CD4-positive, alpha-beta T cell treated with Interleukin-17A for 1 hour (primary cell): ENCODE measurements at regions not wholly inside any gene's neighbourhood (a gene's known extent, or its start where the extent isn't known, plus 50 kb on each side); places are given as distances from the start of the nearest gene placed in this dataset.

Experiments used
- DNase-seq: peaks from one replicate; pipeline ENCODE4 v3.0.0-alpha.2; 2020

DNA sequence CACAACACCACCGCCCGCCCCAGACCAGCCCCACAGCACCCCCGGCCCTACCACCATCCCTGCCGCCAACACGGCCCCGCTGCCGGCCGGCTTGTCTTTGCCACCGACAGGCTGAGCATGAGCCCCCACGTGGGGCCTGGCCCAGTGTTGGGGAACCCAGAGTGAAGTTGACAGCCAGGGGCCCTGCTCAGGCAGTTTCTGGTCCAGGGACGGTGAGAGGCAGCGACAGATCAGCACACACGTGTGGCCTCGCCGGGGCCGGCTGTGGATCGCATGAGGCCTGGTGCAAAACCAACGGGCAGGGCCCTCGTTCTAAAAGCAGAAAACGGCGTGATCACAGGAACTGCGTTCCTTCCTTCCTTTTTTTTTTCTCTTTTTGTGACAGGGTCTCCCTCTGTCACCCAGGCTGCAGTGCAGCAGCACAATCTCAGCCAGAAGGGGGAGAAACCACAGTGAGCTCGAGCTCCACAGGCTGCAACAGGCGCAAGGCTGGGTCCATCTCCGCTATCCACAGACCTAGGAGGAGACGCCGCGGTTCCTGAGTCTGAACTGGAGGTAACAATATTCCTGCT, 50.5 kb upstream of the FBRSL1 start:
- DNase-seq = peak; percentile 20

DNA sequence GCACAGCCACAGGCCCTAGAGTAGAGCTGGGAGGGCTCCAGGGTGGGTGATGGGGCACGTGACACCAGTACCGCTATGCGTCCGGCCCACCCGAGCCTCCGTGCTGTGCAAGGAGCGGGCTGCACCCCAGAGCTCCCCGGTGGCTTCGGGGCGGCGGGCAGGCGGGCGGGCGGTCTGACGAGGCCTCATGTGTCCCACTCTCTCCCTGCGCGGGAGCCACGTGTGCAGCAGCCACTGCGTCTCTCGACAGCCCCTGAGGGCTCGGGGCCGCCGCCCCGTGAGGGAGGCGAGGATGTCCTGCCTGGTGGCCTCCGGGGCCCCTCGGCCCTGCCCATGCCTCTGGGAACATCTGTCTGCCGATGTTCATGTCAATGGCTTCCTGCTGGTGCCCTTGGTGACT, 51.2 kb upstream of the FBRSL1 start:
- no peak for DNase-seq

DNA sequence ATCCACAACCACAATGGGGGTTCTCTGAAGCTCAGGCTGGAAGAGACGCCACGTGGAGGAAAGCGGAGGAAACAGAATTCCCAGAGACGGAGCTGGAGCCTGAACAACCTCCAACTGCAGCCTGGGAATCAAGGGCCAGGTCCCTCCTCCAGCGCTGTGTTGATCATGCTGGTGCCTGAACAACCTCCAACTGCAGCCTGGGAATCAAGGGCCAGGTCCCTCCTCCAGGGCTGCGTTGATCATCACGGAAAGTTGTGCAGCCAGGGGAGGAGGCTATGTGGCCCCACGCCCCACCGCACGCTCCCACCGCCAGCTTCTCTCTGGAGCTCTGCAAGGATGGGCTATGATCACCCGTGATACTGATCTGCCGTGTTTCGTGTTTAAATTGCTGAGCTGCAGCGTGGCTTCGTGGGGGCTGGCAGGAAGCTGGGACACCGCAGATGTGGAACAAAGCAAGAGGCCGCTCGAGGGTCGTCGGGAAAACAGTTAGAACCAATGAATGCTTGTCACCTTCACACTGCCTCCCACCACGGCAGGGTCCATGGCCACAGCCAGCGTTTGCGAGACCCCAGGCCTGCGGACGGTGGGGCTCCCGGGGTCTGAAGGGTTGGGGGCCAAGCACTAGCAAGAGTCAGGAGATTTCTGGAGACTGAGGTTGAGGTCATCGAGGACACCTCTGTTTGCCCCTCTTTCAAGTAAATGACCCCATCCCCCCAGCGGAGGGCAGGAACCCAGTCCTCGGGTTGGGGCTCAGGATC, 51.8 kb upstream of the FBRSL1 start:
- no peak for DNase-seq

DNA sequence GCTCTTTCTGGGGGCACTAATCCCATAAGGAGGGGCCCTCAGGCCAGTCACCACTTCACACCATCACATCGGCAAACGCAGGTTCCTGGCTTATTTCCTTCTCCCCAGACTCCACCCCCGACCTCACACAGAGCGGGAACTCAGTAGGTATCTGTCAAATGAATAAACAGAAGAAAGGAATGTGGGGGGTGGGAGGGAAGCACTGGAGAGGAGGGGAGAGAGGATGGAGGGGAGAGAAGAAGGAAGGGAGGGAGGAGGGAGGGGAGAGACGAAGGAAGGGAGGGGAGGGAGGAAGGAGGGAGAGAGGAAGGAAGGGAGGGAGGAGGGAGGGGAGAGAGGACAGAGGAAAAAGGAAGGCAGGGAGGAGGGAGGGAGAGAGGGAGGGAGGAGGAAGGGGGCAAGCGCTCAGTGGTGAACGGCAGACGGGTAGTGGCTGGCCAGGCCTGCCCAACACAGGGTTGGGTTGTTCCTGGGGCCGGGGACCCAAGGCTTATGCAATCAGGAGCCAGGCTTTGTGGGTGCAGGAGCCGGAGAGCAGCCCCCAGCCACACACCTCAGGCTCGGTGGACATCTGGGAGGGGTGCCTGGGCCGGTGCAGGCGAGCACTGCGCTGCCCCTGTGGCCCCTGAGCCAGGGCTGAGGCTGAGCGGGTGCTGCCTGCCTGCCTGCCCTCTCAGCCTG, 52.6 kb upstream of the FBRSL1 start:
- no peak for DNase-seq

DNA sequence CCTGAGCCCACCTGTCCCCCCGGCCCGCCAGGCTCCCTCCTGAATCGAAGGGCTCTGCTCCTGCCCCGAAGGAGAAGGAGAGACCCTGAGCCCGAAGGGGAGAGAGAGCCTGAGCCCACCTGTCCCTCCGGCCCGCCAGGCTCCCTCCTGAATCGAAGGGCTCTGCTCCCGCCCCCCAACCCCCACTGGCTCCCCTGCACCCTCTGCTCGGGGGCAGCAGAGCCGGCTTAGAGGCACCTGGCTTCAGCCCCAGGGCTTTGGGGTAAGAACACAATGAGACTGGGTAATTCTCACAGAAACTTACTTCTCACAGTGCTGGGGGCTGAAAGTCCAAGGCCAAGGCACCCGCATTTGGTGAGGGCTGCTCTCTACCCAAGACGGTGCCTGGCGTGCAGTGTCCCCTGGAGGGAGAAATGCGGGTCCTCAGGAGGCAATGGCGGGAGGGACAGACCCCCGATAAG, 53.1 kb upstream of the FBRSL1 start:
- no peak for DNase-seq

DNA sequence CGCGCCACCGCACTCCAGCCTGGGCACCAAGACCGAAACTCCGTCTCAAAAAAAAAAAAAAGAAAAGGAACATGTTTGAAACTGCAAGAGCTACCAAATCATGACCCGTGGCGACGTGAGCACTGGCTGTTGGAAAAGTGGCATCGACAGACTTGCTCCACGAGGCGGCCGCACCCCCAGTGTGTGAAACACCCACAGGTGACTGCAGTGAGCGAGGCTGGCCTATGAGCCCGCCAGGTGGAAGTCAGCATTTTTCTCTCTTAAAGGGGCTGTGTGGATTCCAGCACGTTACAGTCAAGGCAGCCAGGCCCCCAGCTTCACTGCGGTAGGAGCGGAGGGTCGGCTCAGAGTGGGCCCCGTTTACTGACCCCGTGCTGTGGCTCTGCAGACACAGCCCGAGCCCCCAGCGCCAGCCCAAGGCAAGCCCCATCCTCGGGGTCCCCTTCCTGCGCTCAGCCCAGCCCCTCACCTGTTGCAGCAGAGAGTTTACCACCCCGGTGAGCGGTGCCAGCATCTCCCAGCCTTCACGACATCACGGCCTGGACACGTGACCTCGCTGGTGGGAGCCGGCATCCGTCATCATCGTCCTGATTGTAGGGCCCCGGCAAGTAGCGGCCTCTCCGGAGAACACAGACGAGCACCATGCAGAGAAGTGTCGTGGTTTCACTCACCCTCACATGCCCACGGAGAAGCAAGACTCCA, 54.3 kb upstream of the FBRSL1 start:
- no peak for DNase-seq

DNA sequence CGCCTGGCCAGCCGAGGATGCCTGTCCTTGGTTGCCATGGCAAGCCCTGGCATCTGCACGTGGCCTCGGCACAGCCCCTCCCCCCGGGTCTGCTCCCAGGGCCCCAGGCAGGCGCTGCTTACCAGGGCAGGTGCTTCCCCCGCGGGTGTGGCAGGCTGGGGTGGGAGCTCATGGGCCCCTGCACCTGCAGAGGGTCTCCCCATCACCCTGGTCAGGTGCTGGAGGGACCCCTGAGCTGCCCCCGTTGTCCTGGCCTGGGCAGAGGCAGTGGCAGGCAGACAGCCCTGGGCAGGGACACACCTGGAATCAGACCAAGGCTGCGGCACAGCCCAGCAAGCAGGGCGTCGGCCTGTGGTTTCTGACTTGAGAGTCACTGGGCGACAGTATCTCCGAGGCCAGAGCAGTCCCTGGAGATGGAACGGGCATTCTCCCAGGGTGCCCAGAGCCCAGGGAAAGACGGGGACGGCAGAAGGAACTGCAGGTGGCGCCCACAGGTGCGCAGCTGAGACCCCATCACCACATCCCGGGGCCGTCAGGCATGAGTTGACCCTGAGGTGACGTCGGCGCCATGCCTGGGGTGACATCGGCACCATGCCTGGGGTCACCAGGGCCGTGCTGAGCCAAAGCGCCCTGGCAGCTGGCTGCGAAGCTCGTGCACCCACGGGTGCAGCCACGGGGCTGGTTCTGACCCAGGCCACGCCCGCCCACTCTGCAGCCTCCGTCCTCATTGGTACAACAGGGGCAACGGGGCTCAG, 56.1 kb upstream of the FBRSL1 start:
- no peak for DNase-seq

DNA sequence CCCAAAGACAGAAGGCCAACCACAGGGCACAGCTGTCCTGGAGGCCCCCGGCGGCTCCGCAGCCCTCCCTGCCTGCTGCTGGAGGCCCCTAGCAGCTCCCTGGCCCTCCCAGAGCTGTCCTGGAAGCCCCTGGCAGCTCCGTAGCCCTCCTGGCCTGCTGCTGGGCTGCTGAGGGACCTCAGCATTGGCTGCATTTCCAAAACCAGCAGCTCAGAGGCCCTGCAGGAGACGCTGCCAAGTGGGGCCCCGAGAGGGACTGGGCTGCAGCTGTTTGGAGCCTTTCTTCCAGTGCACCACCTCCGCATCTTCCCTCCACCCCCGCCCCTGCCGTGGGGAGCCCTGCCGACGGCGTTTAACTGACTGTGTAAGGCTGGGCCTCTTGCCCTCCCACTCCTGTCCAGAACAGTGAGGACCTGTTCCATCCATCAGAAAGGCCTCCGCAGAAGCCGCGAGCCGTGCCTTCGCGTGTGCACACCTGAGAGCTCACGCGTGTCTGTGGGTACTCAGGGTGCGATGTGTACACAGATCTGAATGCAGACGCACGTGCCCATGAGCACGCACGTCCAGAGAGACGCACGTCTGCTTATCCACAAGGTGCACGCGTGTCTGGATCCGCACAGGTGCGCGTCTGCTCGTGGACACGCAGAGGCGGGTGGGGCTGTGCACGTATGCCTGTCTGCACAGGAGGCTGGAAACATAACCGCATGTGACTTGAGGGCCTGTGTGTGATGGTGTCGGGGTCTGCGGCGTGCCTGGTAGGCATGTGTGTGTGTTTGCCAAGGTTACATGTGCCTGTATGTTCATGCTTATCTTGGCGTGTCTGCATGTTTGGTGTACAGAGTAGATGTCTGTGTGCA, 57.0 kb upstream of the FBRSL1 start:
- no peak for DNase-seq

DNA sequence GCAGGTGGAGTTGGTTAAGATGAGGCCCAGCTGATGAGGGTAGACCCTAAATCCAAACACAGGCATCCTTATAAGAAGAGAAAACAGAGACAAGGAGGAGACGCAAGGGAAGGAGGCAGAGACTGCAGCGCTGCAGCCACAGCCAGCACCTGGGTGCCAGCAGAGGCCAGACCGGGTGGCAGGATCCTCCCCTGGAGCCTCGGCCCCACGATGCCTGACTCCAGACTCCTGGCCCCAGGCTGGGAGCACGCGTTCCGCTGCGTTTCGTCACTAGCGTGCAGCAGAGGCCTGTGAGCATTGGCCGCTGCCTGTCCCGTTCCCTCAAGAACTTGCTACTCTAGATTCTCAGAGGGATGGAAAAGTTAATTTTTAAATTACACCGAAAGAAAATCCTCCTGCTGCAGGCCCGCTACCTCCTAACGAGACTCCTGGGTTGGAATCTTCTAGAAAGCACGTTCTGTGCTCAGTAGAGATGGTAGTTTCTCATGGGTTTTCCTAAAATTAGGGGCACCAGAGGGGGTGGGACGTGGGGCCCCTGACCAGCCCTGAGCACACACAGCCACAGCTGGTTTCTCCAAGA, 57.7 kb upstream of the FBRSL1 start:
- no peak for DNase-seq

DNA sequence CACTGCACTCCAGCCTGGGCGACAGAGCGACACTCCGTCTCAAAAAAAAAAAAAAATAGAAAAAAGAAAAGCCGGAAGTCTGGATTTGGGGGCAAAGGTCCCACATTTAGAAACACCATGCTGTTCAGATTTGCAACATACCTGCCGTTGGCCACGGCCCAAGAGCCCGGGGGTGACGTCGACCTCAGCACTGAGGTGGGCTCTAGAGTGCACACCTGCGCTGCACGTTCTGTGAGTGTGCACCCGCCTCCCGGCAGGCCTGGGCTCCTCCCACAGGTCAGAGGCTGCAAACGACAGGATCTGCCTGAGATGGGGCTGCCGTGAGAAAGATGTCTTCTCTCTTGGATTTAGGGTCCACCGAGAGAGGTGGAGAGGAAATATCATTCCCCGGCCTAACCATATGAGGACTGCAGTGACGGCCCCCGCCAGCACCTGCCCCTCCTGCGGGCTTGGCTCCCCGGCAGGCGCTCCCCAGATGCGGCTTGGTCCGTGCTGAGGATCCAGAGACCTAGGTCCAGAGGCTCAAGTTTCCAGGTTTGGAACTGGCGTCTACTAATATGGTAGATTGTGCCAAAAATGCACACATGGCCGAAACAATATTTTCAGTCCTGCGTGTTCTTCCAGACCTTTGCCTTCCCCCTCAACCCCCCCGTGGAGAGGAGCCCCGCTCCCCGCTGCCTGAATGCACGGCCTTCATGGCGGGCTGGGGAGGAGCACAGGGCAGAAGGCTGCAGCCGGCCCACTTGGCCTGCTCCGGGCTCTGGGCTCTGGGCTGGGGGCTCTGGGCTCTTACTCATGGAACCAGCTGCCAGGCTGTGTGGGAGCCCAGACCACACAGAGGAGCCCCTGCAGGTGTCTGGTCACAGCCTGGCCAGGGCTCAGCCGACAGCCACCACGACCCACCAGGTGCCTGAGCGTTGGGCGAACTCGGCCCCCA, 58.8 kb upstream of the FBRSL1 start:
- DNase-seq = no peak

DNA sequence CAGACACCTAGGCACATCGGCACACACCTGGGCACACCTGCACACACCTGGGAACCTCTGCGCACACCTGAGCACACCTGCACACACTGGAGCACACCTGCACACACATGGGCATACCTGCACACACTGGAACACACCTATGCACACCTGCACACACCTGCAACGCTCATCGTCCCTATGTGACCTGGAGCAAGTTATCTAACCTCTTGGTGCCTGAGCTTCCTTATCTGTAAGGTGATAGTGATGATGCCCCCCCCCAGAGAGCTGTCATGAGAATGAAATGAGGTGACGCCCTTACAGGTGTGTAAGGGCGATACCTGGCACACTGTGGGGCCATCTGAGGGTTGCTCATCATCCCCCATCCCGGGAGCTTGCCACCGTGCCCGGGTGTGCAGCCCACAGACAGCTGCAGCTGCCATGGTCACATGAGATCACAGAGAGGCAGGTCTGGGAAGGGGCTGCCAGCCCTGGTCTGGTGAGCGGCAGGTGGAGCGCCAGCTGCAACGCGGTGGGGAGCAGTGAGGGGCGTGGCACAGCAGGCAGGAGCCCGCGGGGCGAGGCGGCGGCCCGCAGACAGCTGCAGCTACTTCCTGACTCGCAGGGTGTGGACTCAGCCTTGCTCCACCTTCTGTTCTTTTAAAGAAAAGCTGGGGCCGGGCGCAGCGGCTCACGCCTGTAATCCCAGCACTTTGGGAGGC, 59.9 kb upstream of the FBRSL1 start:
- DNase-seq = peak; percentile 66

DNA sequence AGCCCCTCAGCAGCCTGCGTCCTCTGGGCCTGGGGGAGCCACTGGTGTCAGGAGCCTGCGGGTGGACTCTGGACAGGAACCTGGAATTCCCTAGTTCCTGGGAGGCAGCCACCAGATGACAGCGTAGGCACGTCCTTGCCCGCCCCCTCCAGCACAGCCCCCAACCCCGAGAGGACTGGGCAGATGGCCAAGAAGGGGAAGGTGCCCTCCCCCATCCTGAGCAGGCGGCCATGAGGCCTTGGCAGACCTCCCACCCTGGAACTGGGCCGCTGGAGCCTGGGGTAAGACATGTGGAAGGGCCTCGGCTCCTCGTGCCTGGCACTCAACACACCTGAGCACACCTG, 60.4 kb upstream of the FBRSL1 start:
- DNase-seq = no peak

DNA sequence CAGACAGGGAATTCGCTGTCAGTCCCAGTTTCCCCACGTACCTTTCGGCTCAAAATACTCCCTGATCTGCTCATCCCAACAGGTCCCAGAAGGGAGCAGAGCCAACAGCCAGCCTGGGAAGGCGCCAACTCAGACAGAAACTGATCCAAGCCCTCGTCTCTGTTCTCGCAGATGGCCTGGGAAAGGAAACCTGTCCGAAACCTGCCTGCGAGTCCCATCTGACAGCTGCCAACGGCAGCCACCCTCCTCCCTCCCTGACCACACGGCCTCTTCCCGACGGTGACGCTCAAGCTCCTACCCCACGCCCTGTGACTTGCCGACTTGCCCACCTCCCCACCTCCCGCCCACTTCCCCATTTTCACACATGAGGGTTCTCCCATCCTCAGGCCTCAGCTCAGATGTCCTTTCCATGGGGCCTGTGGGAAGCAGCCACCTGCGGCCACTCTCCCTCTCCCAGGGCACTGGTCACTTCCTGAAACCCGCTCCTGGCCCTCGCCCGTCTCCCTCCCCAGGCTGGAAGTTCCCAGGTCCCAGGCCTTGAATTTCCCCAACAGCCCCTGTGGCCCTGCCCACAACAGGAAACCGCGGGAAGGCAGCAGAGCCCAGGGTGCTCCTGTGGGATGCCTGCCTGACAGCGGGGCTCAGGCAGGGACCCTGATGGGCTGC, 60.9 kb upstream of the FBRSL1 start:
- peak; percentile 24 for DNase-seq

DNA sequence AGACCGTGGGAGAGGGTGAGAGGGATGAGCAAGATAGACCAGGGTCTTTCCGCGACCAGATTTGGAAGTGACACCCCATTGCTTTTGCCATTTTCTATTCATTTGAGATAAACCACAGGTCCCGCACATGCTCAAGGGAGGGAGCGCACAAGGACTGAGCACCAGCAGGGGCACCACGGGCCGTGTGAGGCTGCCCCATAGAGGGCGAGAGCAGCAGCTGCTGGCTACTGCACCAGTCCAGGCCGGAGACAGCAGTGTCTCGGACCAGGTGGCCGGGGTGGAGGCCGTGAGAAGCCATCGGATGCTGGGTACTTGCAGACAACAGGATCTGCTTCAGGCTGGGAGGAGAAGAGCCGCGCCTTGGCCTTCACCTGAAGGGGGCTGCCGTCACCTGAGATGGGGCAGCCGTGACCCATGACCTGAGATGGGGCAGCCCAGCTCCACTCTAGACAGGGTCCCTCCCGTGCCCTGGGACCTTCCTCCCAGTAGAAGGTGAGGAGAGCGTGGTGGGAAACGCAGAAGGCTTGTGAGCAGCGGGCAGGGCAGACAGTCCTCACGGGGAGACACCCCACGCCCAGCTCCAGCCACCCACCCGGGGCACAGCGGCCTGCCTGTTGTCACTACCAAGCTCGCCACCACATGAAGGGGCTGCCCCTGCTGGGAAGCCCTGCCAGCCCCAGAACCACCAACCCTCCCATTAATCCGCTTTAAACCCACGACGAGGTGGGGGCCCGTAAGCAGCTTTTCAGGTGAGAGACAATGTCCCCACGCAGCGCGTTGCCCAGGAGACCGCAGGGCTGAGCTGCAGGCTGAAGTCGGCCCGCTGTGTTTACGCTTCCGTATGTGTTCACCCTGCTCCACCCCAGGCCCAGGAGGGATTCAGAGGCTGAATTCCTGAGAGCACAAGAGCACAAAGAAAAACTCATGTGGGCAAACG, 61.7 kb upstream of the FBRSL1 start:
- no peak for DNase-seq

DNA sequence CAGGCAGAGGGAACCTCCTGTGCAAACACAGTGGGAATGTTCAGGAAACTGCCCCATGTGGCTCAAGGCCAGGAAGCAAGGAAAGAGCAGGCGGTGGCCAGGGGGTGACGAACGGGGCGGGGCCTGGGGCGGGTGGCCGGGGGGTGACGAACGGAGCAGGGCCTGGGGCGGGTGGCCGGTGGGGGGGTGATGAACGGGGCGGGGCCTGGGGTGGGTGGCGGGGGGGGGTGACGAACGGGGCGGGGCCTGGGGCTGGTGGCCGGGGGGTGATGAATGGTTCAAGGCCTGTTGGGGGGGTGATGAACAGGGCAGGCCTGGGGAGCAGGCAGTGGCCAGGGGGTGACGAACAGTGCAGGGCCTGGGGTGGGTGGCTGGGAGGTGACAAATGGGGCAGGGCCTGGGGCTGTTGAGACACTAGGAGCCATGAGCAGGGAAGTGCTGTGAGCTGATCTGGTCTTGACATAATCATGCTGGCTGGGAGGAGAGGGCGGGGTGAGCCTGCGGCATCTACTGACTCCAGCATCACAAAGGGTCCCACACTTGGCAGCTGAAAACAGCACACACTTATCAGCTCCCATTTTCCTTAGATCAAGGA, 62.7 kb upstream of the FBRSL1 start:
- DNase-seq = no peak

DNA sequence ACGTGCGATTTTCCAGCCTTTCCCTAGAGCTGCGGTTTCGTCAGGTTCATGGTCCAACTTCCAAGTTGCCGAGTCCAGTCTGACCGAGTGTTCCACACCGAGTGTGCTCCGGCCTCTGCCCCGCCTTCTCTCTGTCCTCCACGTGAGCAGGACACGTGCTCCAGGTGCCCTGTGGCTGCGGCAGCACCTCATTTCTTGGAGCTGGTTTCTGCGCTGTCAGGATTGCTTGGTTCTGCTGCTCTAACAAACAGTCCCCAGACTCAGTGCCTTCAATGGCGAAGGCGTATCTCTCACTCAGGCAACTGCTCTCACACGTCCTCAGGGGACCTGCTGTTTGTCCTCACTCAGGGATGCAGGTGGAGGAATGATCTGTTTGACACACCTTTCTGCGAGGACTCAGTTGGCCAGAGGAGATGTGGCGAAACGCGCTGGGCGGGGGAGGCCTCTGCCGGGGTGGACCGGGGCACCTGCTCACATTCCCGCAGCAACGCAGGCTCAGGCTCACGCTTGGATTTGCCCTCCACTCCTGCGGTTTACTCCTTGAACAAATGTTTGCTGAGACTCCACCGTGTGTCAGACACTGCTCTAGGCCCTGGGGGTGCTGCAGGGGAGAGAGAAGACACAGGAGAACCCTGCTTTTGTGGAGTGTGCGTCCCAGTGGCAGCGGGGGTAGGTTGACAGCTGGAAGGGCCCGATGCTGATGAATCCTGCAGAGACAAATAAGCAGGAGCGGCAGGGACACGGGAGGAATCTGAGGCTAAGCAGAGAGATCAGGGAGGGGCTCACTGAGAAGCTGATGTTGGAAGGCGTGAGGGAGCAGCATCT, 63.4 kb upstream of the FBRSL1 start:
- no peak for DNase-seq

DNA sequence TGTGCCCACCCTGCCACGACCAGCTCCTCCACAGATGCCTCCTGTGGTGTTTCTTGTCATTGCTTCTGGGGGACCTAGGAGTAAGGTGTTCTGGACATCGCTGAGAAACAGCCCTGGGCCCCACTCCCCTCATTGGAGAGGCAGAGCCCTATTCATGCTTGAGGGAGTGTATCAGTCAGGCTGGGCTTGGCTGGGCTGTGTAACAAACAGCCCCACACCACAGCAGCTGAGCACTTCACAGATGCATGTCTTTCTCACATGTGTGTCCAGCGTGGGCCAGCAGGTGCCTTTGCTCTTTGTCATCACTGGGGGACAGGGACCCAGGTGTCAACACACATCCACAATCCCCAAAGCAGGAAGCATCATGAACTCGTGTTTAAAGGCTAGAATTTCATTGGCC, 65.1 kb upstream of the FBRSL1 start:
- DNase-seq = no peak
